ENCODE measurements at regions not wholly inside any gene's neighbourhood (a gene's known extent, or its start where the extent isn't known, plus 50 kb on each side); places are given as distances from the start of the nearest gene placed in this dataset.

GRCh38 chr3:165636684-165637015 is 200.6 kb downstream of the BCHE start:
- POLR2A ChIA-PET: no interaction called here

GRCh38 chr3:165635791-165636683 is 201.2 kb downstream of the BCHE start:
- no peaks in the 10 kb centered on the region for H3K36me3 Mint-ChIP-seq (ENCODE audit: low read depth)
- H3K4me3 Mint-ChIP-seq: no peak overlapping the region
- DNase-seq (no peak), ATAC-seq (ENCODE audit: low read depth) (no peak)
- peaks cover 9% of the 10 kb centered on the region for H3K9me3 Mint-ChIP-seq
- H3K27ac Mint-ChIP-seq: no peak overlapping the region
- intact Hi-C loops (cut with micrococcal nuclease): no loop called here
- TF ChIP-seq CTCF (IDR thresholded peaks at IDR 0.05): no peak
- H3K4me1 Mint-ChIP-seq: no peaks in the 10 kb centered on the region
- no peaks in the 10 kb centered on the region for H3K27me3 Mint-ChIP-seq
- ChIA-PET POLR2A (no interaction called here), CTCF (no interaction called here)

More at GRCh38 chr3:165636684-165637015, 200.6 kb downstream of the BCHE start:
- CTCF ChIA-PET: no interaction called here
- no peaks in the 10 kb centered on the region for H3K4me1 Mint-ChIP-seq
- H3K4me3 Mint-ChIP-seq: no peak overlapping the region
- H3K27me3 Mint-ChIP-seq: no peaks in the 10 kb centered on the region
- no peak overlapping the region for H3K27ac Mint-ChIP-seq
- DNase-seq: no peak
- no peak for ATAC-seq (ENCODE audit: low read depth)
- H3K9me3 Mint-ChIP-seq: peaks cover 8% of the 10 kb centered on the region
- TF ChIP-seq CTCF (IDR thresholded peaks at IDR 0.05): no peak
- intact Hi-C loops (cut with micrococcal nuclease): no loop called here
- no peaks in the 10 kb centered on the region for H3K36me3 Mint-ChIP-seq (ENCODE audit: low read depth)

GRCh38 chr3:165624761-165625160 is 212.5 kb downstream of the BCHE start:
- no peak for DNase-seq
- ChIA-PET POLR2A (no interaction called here), CTCF (no interaction called here)
- no peaks in the 10 kb centered on the region for H3K4me1 Mint-ChIP-seq
- no peaks in the 10 kb centered on the region for H3K27me3 Mint-ChIP-seq
- no peak for ATAC-seq (ENCODE audit: low read depth)
- TF ChIP-seq CTCF (IDR thresholded peaks at IDR 0.05): no peak
- H3K36me3 Mint-ChIP-seq (ENCODE audit: low read depth): no peaks in the 10 kb centered on the region
- no peak overlapping the region for H3K27ac Mint-ChIP-seq
- intact Hi-C loops (cut with micrococcal nuclease): no loop called here
- H3K9me3 Mint-ChIP-seq: peaks cover 2% of the 10 kb centered on the region
- H3K4me3 Mint-ChIP-seq: no peak overlapping the region

GRCh38 chr3:165622356-165622755 is 214.9 kb downstream of the BCHE start:
- intact Hi-C loops (cut with micrococcal nuclease): no loop called here
- Mint-ChIP-seq H3K27ac (no peak overlapping the region), H3K4me1 (no peaks in the 10 kb centered on the region), H3K36me3 (ENCODE audit: low read depth) (no peaks in the 10 kb centered on the region), H3K9me3 (peaks cover 2% of the 10 kb centered on the region), H3K27me3 (no peaks in the 10 kb centered on the region), H3K4me3 (no peak overlapping the region)
- ChIA-PET CTCF (no interaction called here), POLR2A (no interaction called here)
- no peak for TF ChIP-seq CTCF (IDR thresholded peaks at IDR 0.05)
- DNase-seq (no peak), ATAC-seq (ENCODE audit: low read depth) (no peak)

GRCh38 chr3:165619069-165619468 is 218.2 kb downstream of the BCHE start:
- intact Hi-C loops (cut with micrococcal nuclease): no loop called here
- Mint-ChIP-seq H3K27me3 (no peaks in the 10 kb centered on the region), H3K4me3 (no peak overlapping the region), H3K36me3 (ENCODE audit: low read depth) (no peaks in the 10 kb centered on the region), H3K9me3 (no peaks in the 10 kb centered on the region), H3K4me1 (no peaks in the 10 kb centered on the region), H3K27ac (no peak overlapping the region)
- no peak for ATAC-seq (ENCODE audit: low read depth)
- ChIA-PET CTCF (no interaction called here), POLR2A (no interaction called here)
- no peak for DNase-seq
- no peak for TF ChIP-seq CTCF (IDR thresholded peaks at IDR 0.05)
